Activated B cell treated with CpG ODN at 0.5 μM for 24 hours (primary cell): ENCODE measurements at regions not wholly inside any gene's neighbourhood (a gene's known extent, or its start where the extent isn't known, plus 50 kb on each side); places are given as distances from the start of the nearest gene placed in this dataset.

Experiments
- ATAC-seq: fragments of 200-7000 bp; cut with Tn5 transposase; one replicate; pipeline ENCODE4 v1.10.0; 2021; ENCODE audit warnings: low read depth, mild to moderate bottlenecking, moderate library complexity
- CTCF ChIA-PET: fragments of 350-600 bp; sonication (Branson Sonifier 250); formaldehyde crosslinking; loops from one replicate; lab custom pipeline; 2021; ENCODE audit warnings: antibody characterized with exemption; lab: Charles Lee
- POLR2A ChIA-PET: fragments of 350-600 bp; sonication (Branson Sonifier 250); formaldehyde crosslinking; loops from one replicate; lab custom pipeline; 2021; ENCODE audit warnings: antibody characterized with exemption; lab: Charles Lee
- DNase-seq: peaks from one replicate; pipeline ENCODE4 v3.0.0; 2022
- H3K27ac Mint-ChIP-seq: one replicate; pipeline ENCODE4 v1.8.0; 2020; ENCODE audit warnings: mixed read lengths
- H3K27me3 Mint-ChIP-seq: one replicate; pipeline ENCODE4 v1.8.0; 2021; ENCODE audit warnings: mixed read lengths
- H3K36me3 Mint-ChIP-seq: one replicate; pipeline ENCODE4 v1.8.0; 2021; ENCODE audit warnings: low read depth, mixed read lengths
- H3K4me1 Mint-ChIP-seq: one replicate; pipeline ENCODE4 v1.8.0; 2021; ENCODE audit warnings: mixed read lengths
- H3K4me3 Mint-ChIP-seq: one replicate; pipeline ENCODE4 v1.8.0; 2020; ENCODE audit warnings: mild to moderate bottlenecking, mixed read lengths
- H3K9me3 Mint-ChIP-seq: one replicate; pipeline ENCODE4 v1.8.0; 2020; ENCODE audit warnings: mixed read lengths
- intact Hi-C: fragments of 100-400 bp; cut with micrococcal nuclease; formaldehyde crosslinking; loops from one replicate; pipeline ENCODE4 v1.15.1; 2024
- TF ChIP-seq, protein P1 (sequence below): fragments of 200-600 bp; IDR thresholded peaks from one replicate; pipeline ENCODE4 v1.8.0; 2022; ENCODE audit warnings: antibody characterized with exemption, mild to moderate bottlenecking

DNA sequence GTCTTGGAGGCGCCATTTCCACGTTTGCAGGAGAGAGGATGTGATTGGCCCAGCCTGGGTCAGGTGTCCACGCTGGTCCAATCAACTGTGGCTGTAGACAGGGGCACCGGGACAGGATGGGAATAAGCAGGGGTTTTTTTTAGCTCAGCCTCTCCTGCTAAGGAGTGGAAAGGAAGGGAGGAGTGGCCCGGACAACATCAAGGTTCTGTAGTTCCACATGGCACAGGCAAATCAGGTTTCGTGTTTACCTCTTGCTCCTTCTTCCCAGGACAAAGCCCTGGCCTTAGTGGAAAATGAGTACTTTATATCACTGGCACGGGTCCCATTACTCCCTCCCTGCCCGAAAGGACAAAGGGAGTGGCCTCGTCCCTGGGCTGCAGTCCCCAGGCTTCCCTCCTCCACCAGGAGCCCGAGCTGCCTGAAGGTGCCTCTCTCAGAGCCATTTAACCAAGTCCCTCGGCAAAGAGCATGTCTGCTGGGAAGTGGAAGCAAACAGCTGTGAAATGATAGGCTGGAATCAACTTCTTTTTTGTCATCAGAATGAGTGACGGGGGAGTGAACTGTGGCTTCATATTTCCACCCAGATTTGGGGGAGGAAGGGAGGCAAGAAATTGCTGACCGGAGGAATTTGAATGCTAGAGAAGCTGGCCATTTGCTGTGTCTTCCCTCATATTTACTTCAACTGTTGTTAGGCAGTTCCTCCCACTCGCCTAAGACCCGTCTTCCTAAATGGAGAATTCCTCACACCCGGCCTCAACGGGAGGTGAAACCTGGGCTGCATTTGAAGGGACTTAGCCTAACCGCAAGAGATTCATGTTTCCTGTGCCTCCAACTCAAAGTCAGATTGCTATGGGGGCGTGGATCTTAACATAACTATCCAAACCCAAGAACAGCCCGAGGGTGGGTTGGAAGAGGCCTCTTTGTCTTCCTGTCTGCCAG, 84.9 kb upstream of the SLC44A3 start:
- DNase-seq = no peak
- Mint-ChIP-seq H3K9me3 (no peaks in the 10 kb centered on the region), H3K36me3 (no peaks in the 10 kb centered on the region), H3K4me3 (no peak overlapping the region), H3K4me1 (no peaks in the 10 kb centered on the region), H3K27me3 (peaks cover 11% of the 10 kb centered on the region), H3K27ac (no peak overlapping the region)
- ChIA-PET POLR2A (no interaction called here), CTCF (no interaction called here)
- intact Hi-C loops = no loop called here
- no peak for ATAC-seq
- TF ChIP-seq, protein P1, sequence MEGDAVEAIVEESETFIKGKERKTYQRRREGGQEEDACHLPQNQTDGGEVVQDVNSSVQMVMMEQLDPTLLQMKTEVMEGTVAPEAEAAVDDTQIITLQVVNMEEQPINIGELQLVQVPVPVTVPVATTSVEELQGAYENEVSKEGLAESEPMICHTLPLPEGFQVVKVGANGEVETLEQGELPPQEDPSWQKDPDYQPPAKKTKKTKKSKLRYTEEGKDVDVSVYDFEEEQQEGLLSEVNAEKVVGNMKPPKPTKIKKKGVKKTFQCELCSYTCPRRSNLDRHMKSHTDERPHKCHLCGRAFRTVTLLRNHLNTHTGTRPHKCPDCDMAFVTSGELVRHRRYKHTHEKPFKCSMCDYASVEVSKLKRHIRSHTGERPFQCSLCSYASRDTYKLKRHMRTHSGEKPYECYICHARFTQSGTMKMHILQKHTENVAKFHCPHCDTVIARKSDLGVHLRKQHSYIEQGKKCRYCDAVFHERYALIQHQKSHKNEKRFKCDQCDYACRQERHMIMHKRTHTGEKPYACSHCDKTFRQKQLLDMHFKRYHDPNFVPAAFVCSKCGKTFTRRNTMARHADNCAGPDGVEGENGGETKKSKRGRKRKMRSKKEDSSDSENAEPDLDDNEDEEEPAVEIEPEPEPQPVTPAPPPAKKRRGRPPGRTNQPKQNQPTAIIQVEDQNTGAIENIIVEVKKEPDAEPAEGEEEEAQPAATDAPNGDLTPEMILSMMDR = no peak

DNA sequence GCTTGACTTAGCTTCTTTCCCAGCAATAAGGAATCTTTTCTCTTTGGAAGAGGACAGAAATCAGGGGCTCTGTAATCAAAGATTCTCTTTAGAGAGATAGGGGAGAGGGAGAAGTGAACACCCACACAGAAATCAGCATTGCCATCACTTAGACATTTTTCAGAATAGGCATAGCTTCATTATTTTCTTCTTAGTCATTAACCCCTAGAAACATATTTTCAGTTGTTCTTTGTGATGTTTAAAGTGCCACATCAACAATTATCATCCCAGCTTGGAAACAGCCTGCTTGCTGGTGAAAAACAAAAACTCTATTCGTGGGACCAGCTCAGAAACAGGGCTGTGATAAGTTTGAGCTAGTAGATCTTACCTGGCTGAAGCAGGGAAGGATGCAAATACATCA, 88.3 kb upstream of the SLC44A3 start:
- intact Hi-C loops = no loop called here
- Mint-ChIP-seq H3K4me1 (no peaks in the 10 kb centered on the region), H3K9me3 (no peaks in the 10 kb centered on the region), H3K27me3 (peaks cover 8% of the 10 kb centered on the region), H3K4me3 (no peak overlapping the region), H3K27ac (no peak overlapping the region), H3K36me3 (no peaks in the 10 kb centered on the region)
- no peak for DNase-seq
- no peak for ATAC-seq
- TF ChIP-seq, protein P1 = no peak
- POLR2A ChIA-PET = no interaction called here
- CTCF ChIA-PET = no interaction called here

DNA sequence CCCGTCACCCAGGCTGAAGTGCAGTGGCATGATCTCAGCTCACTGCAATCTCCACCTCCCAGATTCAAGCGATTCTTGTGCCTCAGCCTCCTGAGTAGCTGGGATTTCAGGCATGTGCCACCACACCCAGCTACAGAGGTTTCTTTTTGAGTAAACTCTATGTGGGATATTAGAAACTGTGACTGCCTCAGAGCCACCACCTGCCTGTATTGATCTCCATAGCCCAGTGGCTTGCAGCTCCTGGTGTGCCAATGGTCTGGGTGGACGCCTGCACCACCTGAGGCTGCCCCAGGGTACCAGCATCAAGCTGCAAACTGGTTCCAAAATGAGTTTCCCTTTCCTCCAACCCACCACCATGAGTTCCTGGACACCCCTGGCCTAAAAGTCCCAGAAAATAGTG, 89.7 kb upstream of the SLC44A3 start:
- ATAC-seq (no peak), DNase-seq (no peak)
- Mint-ChIP-seq H3K27ac (no peak overlapping the region), H3K9me3 (no peaks in the 10 kb centered on the region), H3K27me3 (peaks cover 3% of the 10 kb centered on the region), H3K4me1 (no peaks in the 10 kb centered on the region), H3K4me3 (no peak overlapping the region), H3K36me3 (no peaks in the 10 kb centered on the region)
- TF ChIP-seq, protein P1 = no peak
- intact Hi-C loops = no loop called here
- ChIA-PET POLR2A (no interaction called here), CTCF (no interaction called here)

DNA sequence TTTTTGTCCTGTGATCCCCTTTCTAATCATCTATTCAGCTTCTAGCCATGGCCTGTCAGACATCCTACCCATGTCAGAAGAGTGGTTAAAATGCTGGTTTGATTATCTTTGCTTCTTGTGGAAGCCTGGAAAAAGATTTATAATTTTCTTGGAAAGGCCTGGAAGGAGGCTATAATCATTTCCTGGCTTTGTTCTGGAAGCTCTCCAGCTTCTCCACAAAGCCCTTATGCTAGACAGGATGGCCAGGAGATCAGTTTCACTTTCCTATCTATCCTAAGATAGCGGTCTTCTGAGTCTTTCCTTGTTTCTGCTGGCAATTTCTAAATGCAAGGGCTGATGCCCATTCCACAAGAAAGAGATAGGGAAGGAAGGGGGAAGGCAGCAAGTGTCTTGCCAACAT, 90.9 kb upstream of the SLC44A3 start:
- Mint-ChIP-seq H3K27ac (no peak overlapping the region), H3K9me3 (no peaks in the 10 kb centered on the region), H3K4me1 (no peaks in the 10 kb centered on the region), H3K27me3 (no peaks in the 10 kb centered on the region), H3K36me3 (no peaks in the 10 kb centered on the region), H3K4me3 (no peak overlapping the region)
- TF ChIP-seq, protein P1 = no peak
- ATAC-seq (no peak), DNase-seq (no peak)
- intact Hi-C loops = no loop called here
- ChIA-PET POLR2A (no interaction called here), CTCF (no interaction called here)

DNA sequence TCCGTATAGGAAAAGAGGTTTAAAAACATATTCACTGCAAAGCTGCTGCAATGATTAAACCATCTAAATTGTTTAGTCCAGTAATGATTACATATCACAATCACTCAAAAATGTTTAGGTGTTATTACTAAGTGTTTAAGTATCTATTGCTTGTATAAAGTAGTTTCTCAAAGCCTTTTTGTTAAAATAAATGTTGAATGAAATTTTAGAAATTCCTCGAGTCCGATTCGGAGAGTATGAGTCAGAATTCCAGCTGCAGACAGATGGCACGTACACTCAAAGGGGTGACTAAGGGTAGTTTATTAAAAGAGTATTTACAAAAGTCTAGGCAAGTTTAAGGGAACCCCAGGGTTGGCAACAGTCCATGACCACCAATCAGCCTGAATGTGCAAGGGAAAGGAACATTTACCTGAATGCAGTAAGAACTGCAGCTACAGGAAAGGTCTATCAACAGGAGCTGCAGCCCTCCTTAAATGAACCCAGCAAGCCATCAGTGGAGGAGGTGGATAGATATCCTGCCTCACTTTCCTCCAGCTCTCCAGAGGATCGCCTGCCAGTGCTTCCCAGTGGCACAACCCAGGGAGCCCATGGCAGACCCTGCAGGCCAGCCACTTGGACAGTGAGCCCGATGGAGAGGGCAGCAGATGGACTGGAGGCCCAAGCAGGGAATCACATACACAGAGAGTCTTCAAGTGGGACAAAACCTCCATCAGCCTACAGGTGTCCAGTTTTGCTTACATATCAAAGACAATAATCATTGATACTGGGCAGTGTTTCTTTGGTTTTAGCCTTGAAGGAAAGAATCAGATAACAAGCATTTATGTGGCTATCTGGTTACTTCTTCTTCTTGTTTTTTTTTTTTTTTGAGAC, 92.1 kb upstream of the SLC44A3 start:
- Mint-ChIP-seq H3K9me3 (no peaks in the 10 kb centered on the region), H3K27ac (no peak overlapping the region), H3K27me3 (no peaks in the 10 kb centered on the region), H3K4me3 (no peak overlapping the region), H3K4me1 (no peaks in the 10 kb centered on the region), H3K36me3 (no peaks in the 10 kb centered on the region)
- CTCF ChIA-PET = interaction anchor here (0.7 kb wide), 1 partner anchor 23 kb away, joined by 3 read pairs; no protein-coding TSS in a partner anchor
- TF ChIP-seq, protein P1 = no peak
- no peak for ATAC-seq
- DNase-seq = no peak
- POLR2A ChIA-PET = no interaction called here
- intact Hi-C loops = no loop called here
